ENCODE measurements at regions not wholly inside any gene's neighbourhood (a gene's known extent, or its start where the extent isn't known, plus 50 kb on each side); places are given as distances from the start of the nearest gene placed in this dataset.

GRCh38 chr1:240029418-240029817 lies 62.3 kb upstream of the FMN2 start:
- DNase-seq (ENCODE audit: low spot score) = no peak

DNA sequence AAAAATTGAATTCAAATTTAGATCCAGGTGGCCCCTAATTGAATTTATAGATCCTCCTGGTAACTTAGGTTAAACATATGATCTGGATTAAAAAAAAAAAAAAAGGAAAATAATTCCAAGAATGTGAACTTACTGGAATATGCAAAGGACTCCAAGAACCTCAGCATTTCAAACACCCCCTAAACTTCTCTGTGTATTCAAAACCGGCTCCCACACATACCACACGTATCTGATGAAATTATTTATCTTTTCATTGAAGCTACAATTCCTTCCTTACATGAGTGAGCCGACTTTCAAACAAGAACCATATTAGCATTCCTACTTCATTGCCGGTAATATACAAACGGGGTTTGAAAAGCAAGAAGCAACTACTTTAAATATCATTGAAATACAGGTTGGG lies 61.4 kb upstream of the FMN2 start:
- DNase-seq (ENCODE audit: low spot score) = no peak

DNA sequence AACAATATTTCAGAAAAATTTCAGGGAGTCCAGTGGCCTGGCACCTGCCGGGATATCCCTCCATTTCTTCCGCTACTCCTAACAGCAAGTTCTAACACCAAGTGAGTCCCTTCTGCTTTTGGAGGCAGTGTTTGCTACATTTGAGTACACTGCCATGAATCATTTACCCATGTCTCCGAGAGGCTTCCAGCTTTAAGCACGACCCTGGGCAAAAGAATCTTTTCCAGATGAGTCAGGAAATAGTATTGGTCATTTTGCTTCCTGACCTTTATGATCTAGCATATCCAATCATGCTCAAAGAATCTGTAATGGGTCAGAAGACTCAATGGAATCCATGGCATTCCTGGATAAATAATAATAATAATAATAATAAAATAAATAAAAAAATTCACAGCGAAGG lies 60.7 kb upstream of the FMN2 start:
- DNase-seq (ENCODE audit: low spot score) = no peak

DNA sequence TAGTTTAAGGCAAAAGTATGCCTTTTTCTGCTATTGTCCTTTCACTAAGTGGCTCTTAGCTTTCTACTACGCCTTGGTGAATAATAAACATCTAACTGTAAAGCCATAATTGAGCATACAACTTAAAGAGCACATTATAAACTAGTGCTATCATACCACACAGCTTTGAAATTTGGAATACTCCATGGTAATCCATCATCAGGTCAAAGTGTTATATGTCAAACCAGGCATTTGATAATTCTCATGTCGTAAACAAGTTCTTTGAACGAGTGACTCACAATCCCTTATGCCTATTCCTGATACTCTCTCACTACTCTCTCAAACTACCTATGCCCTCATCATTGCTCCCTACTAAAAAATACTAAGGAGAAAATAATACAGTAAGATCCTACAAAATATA lies 60.3 kb upstream of the FMN2 start:
- DNase-seq (ENCODE audit: low spot score) = no peak

DNA sequence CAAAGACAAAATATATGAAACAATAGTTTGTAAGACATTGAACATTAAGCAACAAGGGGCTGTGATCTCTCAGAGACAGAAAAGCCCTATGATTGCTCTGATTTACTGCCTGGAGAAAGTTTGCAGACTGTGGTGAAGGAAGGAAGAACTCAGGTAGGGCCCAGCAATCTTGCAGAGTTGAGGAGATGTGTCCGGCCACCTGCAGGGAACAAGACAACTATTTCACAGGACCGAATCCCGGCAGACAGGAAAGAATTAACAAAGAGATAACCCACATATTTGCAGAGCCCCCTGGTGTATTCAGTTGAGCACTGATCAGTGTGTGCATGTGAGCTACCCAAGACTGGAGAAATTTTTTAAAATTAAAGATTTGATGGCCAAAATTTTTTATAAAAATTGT lies 58.3 kb upstream of the FMN2 start:
- DNase-seq (ENCODE audit: low spot score) = no peak

DNA sequence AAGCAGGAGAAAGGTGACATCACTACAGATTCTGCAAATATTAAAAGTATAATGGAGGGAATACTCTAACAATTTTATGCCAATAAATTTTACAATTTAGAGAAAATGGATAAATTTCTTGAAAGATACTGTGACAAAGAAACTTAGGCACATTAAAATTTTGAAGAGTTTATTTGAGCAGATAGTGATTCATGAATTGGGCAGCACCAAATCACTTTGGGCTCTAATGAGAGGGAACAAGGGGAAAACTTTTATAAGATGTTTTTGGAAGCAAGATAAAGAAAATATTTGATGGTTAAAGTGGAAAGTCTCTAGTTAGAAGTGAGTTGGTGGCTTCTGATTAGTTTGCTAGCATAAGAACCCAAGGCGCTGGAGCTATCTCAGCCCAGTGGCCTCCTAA lies 55.2 kb upstream of the FMN2 start:
- no peak for DNase-seq (ENCODE audit: low spot score)
